Activated CD8-positive, alpha-beta memory T cell treated with anti-CD3 and anti-CD28 coated beads for 36 hours (primary cell): ENCODE measurements at regions not wholly inside any gene's neighbourhood (a gene's known extent, or its start where the extent isn't known, plus 50 kb on each side); places are given as distances from the start of the nearest gene placed in this dataset.
"Not testable (repeated sequence)": the region's sequence is repeated elsewhere in the genome, so short reads cannot be mapped to it uniquely, and the experiment has no call there.

Experiments
- CTCF ChIA-PET: fragments of 350-600 bp; sonication (Branson Sonifier 250); formaldehyde crosslinking; loops from one replicate; lab custom pipeline; 2021; ENCODE audit warnings: antibody characterized with exemption; lab: Charles Lee
- POLR2A ChIA-PET: fragments of 350-600 bp; sonication (Branson Sonifier 250); formaldehyde crosslinking; loops from one replicate; lab custom pipeline; 2021; ENCODE audit warnings: antibody characterized with exemption; lab: Charles Lee

DNA sequence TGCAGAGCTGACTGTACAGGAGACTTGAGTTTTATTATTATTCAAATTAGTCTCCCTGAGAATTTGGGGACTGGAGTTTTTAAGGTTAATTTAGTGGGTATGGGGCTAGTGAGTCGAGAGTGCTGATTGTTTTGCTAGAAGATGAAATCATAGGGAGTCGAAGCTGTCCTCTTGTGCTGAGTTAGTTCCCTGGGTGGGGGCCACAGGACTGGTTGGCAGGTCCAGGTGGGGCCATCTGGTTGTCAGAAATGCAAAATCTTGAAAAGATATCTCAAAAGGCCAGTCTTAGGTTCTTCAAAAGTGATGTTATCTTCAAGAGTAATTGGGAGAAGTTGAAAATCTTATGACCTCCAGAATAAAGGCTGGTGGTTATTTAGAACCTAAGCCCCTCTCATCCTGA, 267.3 kb downstream of the MYCN start:
- ChIA-PET CTCF (no interaction called here), POLR2A (no interaction called here)

DNA sequence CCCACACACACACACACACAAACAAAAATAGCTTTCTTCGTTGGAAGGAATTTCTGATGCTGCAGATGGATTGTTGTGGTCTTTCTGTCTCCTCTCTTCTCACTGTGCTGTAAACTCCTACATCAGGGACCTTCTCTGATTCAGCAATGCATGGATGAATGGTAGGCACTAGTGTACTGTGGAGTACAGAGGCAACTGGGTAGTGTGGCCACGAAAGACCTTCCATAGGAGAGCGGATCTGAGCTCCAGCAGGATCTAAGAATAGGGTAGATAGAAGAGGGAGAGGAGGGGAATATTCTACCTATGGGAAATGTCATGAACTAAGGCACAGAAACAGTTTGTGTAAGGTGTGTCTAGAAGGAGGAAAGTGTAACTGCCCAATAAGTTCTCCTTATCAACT, 266.8 kb downstream of the MYCN start:
- ChIA-PET POLR2A (no interaction called here), CTCF (no interaction called here)

DNA sequence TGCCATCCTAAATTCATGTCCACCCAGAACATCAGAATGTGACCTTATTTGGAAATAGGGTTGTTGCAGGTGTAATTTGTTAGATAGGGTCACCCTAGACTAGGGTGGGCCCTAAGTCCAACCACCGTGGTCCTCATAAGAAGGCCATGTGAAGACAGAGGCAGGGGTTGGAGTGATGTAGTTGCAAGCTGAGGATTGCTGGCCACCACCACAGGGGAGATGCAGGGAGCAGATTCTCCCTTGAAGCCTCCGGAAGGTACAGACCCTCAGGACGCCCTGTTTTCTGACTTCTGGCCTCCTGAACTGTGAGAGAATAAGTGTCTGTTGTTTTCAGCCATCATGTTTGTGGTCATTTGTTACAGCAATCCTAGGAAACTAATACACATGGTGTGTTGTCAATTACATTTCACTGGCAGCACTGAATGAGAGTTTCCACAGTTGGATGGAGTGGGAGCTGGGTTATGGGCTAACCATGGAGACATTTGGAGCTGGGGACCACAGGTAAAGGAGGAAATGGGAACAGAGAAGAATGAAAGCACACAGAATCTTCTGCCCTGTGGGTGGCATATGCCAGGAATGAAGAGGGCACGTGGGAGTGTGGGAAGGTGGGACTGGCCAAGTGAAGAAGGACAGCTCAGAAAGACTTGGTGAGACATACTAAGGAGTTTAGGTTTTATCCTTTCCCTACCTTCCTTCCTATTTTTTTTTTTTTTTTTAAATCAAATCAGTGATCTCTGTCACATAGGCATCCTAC, 266.0 kb downstream of the MYCN start:
- ChIA-PET POLR2A (no interaction called here), CTCF (no interaction called here)

DNA sequence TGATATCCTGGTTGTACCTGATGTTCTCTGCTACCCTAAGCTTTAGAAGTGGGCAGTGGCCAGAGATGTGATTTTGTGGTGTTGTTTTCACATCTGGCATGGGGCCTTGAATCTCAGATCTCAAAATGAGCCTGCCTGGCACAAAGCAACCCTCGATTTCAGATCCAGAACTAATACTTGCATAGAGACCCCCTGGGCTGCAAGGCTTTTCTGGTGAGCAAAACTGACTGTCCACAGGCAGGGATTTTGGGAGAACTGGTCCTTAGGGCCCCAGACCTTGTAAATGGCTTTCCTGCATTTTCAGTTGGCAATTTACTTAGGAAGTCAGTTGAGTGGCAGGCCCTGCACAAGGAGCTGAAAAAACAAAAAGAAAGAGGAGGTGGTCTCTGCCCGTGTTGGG, 265.3 kb downstream of the MYCN start:
- POLR2A ChIA-PET = no interaction called here
- CTCF ChIA-PET = no interaction called here

DNA sequence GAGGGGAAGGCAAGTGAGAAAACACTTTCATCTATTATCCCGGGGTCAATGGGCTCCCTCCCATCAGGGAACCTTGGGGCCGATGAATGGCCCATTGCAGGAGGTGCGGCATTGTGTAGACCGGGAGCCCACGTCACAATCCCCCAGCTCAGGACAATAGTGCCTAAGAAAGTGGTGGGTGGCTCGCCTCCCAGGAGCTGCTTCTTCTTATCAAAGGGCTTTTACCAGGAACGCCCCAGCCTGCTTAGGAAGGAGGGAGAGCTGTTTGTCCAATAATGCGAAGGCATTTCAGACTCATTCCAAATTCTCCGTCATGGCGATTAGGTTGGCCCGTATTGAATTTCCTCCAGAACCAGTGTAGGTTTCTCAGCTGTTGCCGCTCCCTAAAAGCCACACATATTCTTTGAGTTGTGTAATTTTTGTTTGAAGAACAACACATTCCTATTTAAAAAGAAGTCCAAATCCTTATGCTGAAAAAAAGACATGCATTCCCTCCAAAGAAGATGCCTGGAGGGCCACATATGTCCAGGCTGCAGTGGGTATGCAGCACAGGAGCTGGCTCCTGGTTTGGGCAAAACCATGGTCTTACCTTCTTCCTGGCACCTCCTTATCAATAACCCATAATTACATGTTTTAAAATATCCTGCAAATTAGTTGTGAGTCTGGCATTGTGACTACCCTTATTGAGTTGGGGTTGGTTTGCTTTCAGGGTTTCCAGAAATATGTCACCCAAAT, 264.7 kb downstream of the MYCN start:
- ChIA-PET CTCF (no interaction called here), POLR2A (no interaction called here)

DNA sequence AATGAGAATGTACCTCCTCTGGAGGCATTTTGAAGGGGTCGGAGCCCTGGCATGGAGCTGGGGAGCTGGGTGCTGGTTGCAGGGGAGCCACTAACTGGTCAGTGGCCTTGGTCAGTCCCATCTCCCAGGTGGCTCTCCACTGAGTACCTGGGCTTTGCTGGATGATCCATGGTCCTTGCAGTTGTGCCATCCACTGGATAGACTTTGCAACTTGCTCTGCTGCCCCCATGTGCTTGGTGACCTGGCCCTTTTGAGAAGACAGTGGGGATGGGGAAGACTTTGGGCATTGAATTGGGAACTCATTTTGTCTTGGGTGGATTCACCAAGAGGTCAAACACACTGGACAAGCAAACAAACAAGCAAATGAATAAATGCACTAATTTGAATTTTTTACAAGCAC, 263.9 kb downstream of the MYCN start:
- POLR2A ChIA-PET = no interaction called here
- CTCF ChIA-PET = no interaction called here

DNA sequence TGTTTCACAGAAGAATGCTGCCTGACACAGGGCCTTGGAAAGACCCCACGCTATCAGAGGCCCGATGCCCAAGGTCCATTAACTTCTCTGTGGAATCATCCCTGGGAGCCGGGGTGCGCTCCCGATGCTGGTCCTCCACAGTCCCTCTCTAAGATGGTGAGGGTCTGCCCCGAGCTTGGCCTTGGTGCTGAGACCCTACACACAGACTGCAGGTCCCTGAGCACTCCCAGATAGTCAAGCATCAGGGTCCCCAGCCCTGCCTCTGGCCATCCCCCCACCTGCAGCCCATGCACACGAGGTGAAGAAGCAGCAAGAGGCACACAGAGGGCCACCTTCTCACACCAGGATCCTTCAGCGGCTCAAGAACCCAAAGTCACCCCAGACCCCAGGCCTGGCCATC, 263.3 kb downstream of the MYCN start:
- POLR2A ChIA-PET = no interaction called here

DNA sequence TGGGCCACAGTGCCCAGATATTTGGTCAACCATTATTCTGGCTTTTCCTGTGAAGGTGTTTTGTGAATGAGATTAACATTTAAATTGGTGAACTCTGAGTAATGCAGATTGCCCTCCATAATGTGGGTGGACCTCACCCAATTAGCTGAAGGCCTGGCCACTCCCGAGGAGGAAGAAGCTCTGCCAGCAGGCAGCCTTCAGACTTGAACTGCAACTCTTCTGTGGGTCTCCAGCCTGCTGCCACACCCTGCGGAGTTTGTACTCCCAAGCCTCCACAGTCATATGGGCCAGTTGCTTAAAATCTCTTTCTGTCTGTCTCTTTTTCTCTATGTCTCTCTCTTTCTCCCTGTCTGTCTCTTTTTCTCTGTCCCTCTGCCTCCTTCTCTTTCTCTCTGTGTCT, 262.7 kb downstream of the MYCN start:
- ChIA-PET POLR2A (no interaction called here), CTCF (no interaction called here)

More for the DNA sequence above, 263.3 kb downstream of the MYCN start:
- CTCF ChIA-PET = no interaction called here

DNA sequence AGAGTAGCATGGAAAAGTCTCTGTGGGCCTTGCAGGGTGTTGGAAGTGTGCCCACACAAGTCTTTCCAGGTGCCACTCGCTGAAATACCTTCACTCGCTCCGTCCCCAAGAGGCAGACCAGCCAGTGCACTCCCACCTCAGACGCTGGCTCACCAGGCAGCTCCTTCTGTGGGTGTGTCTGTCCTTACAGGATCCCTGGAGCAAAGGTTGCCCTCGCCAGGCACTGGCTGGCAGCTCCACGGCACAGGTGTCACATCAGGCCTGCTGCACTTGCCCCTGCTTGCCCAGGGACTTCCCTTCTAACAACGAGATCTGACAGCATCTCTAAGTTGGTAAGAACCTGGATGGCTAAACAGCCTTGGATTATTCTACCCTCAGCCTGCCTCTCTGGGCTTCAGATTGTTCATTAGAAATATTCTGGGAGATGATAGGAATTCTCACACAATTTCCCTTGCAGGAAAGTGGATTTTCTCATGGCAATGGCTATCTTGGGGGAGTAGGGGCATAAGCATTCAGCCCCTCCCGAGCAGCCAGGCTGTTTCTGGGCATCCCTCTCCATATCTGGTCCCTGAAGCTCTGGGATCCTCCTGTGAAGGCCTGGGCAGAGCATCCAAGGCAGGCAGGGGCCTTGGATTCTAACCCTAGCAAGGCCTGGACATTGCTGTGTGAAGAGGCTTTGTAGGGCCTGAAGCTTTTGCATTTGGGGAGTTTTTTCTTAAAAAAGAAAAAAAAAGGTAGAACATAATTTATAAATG, 262.1 kb downstream of the MYCN start:
- ChIA-PET CTCF (no interaction called here), POLR2A (no interaction called here)

DNA sequence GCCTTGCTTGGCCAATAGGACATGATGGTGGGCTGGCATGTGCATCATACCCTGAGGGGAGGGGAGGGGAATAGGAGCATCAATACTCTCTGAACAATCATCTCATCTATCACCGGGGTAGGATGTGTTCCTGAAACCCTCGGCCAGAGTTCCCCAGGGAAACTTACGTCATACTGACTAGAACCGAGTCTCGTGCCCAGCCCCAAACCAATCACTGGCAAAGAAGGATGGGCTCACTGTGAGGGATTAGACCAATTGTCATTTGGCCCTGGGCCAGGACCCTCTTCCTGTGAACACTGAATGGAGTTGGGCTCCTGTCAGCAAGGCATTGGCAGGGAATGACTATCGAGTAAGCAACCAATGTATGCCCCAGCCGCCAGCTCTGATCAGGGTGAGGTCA, 261.5 kb downstream of the MYCN start:
- ChIA-PET CTCF (no interaction called here), POLR2A (no interaction called here)

DNA sequence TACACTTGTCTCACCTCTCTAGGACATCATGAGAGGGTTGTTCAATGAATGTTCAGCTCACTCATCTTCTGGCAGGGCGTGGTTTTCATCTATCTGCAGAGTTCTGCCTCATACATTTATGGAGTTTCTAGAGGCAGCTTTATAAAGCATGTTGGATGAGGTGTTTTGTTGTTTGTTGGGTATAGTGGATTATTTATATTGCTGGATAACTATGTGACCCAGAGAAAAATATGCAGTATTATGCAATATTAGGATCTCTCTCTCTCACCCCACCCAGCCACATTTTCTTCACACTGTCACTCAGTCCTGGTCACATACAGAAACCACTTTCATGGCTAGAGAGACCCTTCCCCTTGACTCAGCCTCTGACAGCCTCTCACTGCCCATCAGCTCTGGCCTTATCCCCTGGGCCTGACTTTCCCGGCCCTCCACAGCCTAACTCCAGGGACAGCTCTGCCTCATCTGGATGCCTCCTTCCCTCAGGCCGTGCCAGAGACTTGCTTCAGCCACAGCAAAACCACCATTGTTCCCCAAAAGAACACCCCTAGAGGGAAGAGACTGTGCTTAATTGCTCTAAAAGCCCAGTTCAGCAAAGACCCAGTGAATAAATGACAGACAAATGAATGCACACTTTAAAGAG, 260.3 kb downstream of the MYCN start:
- ChIA-PET CTCF (no interaction called here), POLR2A (no interaction called here)

DNA sequence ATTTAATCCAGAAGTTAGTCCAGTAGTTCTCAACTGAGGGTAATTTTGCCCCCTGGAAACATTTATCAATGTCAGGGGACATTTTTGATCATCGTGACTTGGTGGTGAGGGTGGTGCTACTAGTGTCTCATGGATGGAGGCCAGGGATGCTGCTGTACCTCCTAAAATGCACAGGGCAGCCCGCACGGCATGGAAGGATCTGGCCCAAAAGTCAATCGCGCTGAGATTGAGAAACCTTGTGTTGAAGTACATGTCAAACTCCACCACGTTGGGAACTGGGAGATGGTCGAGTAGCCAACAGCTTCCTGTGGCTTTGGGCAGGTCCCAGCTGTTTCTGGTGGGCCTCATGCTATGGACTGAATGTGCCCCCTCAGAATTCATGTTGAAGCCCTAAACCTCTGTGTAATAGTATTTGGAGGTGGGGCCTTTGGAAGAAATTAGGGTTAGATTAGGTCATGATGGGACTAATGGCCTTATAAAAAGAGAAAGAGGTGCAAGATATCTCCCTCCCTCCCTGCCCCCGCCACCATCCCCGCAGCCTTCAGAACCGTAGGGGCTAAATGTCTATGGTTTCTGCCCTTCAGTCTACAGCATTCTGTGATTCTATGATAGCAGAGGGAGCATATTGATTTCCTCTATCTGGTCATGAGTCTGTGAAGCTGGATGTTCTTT, 259.7 kb downstream of the MYCN start:
- POLR2A ChIA-PET = no interaction called here
- CTCF ChIA-PET = no interaction called here

DNA sequence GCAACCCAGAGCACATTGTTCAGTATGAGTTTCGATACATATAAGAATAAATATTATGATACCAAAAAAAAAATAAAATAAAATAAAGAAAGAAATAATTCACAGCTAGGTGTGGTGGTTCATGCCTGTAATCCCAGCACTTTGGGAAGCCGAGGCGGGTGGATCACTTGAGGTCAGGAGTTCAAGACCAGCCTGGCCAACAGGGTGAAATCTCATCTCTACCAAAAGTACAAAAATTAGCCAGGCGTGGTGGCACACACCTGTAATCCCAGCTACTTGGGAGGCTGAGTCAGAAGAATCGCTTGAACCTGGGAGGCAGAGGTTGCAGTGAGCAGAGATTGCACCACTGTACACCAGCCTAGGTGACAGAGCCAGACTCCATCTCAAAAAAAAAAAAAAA, 258.9 kb downstream of the MYCN start:
- CTCF ChIA-PET = not testable (repeated sequence)

DNA sequence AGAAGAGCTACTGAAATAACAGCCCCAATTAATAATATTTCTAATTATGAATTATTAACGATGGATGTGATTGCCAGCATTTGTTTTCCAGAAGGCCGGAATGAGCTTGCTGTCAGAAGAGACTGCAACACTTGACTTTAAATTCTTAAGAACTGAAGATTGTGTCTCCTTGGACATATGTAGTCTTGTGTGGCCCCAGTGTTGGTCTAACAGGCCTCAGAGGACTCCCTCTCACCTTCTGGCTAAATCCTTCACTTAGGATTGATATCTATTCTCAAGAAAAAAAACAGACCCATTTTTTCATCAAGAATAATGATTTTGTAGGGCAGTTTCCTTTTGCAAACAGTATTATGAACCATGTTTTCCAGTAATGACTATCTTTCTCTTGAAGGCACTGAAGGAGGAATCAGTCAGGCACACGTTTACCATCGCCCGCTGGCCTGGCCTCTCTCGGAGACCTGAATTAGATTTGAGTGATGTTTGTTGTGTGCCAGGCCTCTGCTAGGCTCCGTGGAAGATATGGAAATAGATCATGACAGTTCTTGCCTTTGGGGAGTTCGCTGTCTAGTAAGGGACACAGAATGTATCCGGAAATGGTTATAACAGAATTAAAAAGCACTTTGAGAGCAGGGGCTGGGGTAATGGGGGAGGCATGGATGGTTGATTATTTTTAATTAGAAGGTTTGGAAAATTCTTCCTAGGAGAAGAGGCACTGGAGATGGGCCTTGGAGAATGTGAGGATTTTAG, 258.0 kb downstream of the MYCN start:
- ChIA-PET CTCF (no interaction called here), POLR2A (no interaction called here)

More for the DNA sequence above, 258.9 kb downstream of the MYCN start:
- POLR2A ChIA-PET = not testable (repeated sequence)

DNA sequence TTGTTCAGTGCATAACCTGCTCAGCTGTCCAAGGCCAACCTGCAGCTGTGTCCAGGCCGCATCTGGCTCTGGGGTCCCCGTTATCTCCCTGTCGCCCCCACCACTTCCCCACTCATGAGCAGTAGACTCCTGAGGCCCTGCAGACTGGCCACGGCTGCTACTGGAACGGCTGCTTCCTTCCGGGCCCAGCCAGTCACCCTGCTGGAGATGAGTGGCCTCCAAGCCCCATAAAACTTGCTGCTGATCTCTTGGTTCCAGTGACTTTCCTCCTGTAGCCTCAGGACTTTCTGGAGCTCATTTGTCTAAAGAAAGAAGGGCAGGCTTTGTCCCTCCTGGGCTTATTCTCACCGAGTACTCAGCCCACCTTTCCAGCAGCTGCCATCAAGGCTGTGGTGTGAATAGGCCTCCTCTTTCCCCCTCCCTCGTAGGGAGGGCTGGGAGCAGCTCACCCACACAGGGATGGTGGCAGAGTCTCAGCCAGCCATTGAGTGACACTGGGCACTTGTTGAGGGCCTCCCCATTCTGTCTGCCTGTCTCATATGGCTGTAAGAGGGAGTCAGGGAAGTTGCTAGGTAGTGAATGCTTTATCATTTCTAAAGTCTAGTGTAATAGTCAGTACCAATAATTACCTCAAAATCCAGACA, 257.3 kb downstream of the MYCN start:
- ChIA-PET POLR2A (no interaction called here), CTCF (no interaction called here)

DNA sequence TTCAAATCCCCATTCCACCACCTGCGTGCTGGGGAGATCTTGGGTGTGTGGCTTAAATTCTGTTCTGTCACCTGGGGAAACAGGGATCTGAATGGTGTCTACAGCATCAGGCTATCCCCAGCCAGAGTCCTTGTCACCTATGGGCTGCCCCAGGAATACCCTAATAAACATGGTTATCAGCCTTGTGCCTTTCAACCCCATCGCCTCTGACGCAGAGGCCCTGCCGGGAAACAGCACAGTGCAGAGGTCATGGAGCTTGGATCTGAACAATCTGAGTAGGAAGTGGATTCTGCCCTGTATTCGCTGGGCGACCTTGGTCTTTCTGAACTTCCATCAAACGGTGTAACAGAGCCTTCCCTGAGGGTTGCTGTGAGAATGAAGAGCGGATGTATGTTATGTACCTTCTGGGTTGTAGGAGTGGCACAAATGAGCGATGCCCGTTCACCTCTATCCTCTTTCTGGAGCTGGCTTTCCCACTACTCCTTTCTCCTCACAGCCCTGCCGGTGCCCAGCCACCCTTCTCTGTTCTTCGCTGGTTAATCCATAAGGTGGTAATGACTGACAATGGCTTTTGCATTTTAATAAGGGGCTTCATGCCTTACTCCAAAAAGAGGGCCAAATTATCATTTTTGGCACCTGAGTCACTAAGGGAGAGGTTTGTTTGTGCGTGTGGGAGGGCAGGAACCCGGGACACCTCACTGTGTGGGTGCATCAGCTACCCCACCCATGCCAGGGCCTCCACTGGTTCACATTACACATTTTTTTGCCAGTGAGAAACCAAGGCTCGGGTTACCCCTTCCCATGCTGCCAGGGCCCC, 256.5 kb downstream of the MYCN start:
- CTCF ChIA-PET = no interaction called here
- POLR2A ChIA-PET = no interaction called here

DNA sequence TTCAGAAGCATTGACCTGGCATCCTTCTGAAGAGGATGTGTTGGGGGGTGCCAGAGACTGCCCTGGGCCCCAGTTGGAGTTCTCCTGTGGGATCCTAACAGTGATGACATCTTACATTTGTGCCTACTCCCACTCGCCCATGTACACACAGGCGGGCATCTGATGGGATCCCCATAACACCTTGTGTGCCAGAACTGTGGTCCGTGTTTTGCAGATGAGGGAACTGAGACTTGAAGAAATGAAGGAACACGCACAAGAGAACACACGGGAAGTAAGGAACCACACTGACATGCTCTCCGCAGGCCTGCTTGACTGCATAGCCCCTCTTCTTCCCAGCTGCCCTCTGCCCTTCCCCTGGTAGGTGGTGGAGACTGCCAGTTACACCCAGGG, 255.3 kb downstream of the MYCN start:
- ChIA-PET POLR2A (no interaction called here), CTCF (no interaction called here)
